ENCODE measurements at regions not wholly inside any gene's neighbourhood (a gene's known extent, or its start where the extent isn't known, plus 50 kb on each side); places are given as distances from the start of the nearest gene placed in this dataset.

DNA sequence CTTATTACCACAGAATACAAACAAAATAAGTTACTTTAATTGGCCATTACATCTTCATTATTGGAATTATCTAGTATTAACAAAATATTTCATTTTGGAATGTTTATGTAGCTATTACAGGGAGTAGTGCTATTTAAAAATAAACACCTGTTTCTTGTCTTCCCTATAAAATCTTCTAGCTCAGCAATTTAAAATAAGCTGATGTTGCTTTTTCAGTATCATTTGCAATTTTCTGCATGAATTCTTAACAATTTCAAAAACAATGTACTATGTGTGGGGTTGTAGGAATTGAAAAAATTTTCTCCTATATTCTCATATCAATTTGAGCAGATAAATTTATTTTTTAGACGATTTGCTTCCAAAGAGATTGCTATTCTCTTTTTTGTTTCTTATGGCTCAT is 1251.3 kb upstream of the CRIM1 start:
- no peak for DNase-seq

DNA sequence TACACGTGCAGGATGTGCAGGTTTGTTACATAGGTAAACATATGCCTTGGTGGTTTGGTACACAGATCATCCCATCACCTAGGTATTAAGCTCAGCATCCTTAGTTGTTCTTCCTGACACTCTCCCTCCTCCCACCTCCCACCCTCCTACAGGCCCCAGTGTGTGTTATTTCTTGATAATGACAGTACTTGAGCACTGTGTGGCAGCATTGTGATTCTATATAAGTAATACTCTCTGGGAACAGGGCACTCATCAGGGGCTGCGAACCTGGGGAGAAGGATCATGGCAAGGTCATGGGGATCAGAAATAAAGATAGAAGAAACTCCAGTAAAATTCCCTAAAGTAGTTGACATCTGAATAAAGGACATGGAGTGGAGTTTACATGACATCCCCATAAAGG is 1256.2 kb upstream of the CRIM1 start:
- DNase-seq, result no peak

DNA sequence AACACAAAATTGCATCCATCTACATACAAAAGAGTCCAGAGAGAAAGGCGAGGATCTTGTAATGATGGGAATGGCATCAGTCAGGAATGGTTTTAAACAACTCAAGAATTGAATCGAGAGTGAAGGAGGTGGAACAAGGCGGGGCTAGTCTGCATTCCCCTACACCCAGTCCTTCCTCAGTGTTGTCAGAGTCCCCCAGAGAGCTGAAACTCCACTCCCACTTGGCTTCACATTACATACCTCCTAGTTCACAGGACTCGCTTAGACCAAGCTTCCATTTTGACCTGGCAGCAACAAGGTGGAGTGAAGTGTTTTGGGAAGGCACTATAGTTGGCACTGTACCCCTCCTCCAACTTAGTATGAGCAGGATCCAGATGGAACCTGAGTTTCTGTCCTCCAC is 1273.5 kb upstream of the CRIM1 start:
- DNase-seq, result no peak

DNA sequence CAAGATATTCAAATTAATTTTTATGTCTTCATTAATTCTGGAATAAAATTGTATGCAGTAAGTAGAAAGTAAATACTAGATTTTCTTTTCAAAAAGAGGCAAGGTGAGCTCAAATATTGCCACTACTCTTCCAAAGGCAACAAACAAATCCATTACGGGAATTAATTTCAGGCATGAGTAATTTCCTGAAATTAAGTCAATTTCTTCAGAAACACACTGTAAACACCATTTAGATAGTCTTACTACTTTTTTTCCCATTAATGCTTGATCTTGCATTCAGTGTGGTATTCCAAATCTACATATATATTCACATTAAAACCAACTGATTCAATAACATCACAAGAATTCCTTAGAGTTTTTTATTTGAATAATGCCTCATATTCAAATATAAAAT is 1274.0 kb upstream of the CRIM1 start:
- DNase-seq, result no peak

DNA sequence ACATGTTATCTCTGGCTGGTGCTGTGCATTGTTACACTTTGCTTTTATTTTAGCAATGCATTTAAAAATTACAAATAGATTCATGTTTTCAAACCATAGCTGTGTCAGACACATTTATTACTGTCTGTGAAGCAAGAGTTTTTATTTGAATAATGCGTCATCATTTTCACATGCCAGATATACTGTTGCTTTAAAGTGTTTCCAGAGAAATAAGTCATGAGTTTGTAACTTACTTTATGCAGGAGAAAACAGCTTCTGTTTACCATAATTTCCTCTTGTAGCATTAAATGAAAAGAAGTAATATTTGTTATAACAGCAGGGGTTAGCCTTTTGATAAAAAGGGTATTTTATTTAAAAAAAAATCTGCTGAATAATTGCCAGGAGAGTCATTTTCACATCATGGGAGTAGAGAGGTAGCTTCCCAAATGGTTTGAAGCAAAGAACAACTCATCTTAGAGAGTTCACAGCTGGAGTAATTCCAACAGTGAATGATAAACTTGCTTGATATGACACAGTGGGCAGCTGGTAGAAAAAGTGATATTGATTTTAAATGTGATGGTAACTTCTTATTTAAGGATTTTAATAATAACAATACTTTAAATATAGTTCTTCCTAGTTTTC is 1274.5 kb upstream of the CRIM1 start:
- no peak for DNase-seq

DNA sequence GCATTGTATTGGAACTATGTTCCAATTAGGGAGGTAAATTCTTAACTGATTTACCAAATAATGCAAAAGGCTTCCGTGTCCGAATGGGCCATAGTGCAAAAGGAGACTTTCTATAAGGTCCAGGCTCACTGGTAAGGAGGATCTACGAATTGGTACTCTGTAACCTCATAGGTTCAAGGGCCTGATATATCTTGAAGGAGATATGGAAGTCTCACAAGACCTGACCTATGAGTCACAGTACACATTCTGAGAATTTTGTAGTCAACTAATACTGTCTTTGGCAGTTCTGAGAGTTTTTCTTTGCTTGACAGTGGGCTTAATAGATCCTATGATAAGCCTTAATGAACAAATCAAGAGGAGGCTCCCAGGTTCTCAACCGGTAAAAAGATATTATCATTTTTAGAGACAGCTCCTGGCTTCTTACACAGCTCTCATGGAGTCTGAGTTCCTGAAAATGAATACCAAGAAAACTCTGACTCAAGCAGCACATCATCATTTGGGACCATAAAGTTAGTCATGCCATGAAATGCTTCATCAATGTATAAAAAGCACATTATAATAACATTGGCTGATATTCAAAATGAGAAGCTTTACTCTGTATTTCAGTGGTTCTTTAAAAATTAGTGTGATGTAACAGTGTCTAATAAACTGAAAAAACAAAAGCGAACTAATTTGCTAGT is 1275.2 kb upstream of the CRIM1 start:
- DNase-seq, result no peak

DNA sequence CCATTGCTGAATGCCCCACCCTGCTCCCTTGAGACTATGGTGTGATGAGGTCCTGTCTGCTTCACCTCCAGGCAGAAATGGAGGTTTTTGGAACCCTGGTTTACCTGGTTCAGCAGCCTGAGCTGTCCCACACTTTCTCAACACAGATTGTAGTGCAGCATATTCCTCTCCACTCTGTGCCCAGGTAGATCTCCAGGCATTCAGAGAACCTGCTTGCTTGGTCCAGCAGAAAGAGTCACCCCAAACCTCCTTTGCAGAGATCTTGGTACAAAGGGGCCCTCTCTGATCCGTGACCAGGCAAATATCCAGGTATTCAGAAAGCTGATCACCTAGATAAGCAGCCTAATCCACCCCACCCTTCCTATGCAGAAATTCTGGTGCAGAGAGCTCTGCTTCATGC is 1288.2 kb upstream of the CRIM1 start:
- DNase-seq, result no peak

DNA sequence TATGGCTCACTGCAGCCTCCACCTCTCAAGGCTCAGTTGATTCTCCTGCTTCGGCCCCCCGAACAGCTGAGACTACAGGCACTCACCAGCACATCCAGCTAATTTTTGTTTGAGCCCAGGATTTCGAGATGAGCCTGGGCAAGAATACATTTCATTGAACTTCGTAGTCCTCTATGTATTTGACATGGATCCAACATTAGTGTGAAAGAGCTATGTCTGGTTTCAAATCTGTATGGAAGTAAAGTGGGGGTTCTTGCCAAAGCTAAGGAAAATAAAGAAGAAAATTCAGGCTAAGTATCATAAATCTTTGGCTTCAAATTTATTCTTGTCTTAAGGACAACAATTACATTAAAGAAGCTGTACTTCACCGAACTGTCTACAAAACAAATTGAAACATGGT is 1291.7 kb upstream of the CRIM1 start:
- DNase-seq, result no peak

- DNase-seq, result no peak
These were observed 1319.7 kb upstream of the CRIM1 start for GRCh38 chr2:35035883-35036282.

GRCh38 chr2:35033748-35034147 is 1321.8 kb upstream of the CRIM1 start:
- no peak for DNase-seq

DNA sequence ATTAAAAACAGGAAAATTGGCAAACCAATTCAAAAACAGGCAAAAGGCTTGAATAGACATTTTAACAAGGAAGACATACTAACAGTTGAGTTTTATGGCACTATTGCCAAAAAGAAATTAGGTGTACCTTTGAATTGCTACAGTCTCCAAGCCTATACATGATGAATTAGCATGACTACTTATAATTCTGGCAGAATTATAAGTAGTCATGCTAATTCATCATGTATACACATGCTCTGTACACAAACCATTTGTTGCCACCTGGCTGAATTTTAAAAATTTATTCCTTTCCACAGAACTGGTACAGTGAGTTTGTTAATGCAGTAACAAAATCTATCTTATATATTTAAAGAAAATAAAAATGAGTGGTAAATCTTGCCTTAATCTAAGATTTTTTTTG is 1332.0 kb upstream of the CRIM1 start:
- DNase-seq, result no peak

DNA sequence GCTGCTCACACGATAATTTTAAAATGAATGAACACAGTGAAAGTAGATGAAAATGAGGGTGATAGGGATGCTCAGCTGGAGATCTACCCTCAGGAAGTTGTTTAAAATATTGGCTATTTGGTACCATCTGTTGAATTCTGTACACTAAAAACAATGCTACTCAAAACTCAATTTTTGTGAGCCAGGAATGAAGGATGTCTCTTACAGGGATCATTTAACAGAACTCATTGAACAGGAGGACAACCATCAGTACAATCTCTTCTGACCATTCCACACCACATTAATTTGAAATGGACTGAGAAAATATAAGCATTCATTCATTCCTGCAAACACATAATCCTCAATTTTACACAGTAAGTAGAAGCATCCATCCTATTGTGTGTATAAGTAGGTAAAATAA is 1355.1 kb upstream of the CRIM1 start:
- DNase-seq, result no peak

DNA sequence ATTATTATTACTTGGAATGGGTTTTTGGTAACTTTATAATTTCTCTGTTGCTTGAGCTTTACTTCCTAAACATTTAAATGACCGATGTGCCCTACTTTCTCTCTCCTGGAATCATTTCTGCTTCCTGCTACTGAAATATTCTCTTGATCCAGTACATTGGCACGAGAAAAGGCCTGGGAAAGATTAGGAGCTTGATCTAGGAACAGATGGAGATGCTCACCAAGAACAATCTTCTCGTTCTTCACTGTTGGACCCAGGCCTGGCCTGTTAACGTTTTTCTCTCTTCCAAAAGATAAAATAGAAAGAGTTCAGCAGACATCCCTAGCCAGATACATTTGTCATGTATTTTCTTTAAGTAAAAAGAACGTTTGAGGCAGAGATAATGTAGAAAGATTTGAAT is 1356.8 kb upstream of the CRIM1 start:
- no peak for DNase-seq

DNA sequence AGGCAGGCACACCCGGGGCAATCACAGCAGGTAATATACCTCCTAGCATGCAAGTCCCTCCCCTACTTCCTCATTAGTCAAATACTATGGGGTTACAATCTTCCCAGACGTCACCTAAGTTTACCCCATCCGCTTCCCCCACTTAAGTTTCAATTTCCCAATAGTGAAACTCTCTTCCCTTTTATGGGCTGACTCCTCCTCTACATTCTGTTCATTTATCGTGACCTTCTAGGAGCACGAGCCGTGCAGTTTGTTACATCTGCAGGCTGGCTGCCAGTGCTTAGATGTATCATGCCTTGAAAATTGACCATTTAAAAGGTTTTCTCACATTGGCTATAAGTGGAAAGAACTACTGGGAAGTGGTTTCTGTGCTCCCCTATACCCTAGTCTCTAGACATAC is 1357.8 kb upstream of the CRIM1 start:
- no peak for DNase-seq

DNA sequence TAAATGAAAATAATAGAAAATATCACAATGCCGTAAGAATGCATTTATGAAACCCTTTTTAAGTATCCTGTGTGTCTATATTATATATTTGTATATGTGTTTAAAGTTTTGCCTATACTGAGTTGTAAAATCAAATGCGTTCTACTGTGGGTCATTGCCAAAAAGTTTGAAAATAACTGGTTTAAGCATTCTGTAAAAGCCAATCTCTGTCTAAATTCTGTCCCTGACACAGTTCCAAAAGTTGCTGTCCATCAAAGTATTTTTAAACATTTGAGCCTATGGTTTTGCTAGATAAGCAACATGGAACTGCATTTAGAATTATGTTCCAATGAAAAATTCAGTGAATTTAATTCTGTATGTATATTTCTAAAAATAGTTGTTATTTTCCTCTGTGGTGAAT is 1360.4 kb upstream of the CRIM1 start:
- no peak for DNase-seq

GRCh38 chr2:34991508-34992274 is 1363.9 kb upstream of the CRIM1 start:
- DNase-seq, result no peak

DNA sequence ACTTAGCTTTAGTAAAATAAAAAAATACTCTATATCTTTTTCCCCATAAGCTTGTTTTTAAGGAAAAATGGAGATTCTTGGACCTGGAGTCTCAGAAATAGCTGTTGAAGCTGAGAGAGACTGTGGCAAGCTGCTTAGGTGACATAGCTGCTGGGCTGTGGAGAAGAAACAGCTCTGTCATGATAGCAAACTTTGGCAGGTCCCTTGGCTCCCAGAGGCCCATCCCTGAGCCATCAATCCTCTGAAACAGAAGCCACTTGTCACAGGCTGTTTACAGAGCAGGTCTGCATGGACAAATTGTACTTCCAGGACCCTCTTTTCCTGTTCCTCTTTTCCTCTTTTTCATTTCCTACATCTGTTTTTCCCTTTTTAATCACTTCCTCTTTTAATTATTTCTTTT is 1370.1 kb upstream of the CRIM1 start:
- DNase-seq, result no peak

DNA sequence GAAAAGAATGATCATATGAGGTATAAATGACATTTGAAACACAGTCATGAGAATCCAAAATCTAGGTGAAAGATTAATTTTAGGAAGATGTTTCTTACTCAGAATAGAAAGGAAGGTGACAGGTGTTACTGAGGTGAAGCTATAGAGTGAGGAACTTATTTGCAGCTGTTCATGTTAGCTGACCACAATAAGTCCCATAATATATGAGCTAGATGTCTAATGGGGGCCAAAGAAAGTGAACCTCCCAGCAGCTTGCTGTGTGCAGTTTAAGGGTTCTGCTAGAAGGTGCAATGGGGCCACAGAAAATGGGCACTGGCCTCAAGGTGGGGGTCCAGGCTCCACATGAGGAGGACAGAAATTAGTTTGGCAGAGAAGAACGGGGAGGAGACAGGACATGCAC is 1374.9 kb upstream of the CRIM1 start:
- no peak for DNase-seq

GRCh38 chr2:34979148-34979547 is 1376.4 kb upstream of the CRIM1 start:
- no peak for DNase-seq

DNA sequence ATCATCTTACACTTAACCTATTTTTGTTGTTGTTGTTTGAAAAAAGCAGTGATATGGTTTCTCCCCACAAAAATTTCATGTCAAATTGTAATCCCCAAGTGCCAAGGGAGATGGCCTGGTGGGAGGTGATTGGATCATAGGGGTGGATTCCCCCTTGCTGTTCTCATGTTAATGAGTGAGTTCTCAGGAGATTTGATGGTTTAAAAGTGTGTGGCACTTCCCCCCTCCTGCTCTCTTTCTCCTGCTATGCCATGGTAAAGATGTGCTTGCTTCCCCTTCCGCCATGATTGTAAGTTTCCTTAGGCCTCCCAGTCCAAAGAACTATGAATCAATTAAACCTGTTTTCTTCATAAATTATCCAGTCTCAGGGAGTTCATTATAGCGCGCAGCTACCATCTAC is 1362.7 kb upstream of the FAM98A start:
- no peak for DNase-seq

- no peak for DNase-seq
These were observed 1355.7 kb upstream of the FAM98A start for GRCh38 chr2:34954758-34955157.

GRCh38 chr2:34950797-34951196 is 1351.7 kb upstream of the FAM98A start:
- DNase-seq, result no peak

GRCh38 chr2:34949316-34949715 is 1350.2 kb upstream of the FAM98A start:
- no peak for DNase-seq

DNA sequence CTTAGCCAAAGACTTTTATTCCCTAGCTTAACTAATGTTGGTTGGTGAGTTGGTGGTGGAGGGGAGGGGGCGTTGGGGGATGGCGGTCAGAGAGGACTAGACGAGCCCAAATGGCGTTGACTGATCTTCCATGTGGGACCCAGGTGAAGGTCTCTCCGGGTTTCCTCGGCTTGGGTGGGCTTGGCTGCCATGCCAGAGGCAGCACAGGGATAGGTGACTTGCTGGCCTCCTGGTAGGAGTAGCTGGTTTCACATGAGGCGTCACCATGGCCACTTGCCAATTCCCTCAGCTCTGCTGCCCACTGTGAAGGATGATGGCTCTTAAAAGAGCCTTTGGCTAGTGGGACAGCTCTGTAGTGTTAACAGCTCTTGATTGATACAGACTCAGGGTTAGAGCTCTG is 1337.0 kb upstream of the FAM98A start:
- DNase-seq, result no peak

DNA sequence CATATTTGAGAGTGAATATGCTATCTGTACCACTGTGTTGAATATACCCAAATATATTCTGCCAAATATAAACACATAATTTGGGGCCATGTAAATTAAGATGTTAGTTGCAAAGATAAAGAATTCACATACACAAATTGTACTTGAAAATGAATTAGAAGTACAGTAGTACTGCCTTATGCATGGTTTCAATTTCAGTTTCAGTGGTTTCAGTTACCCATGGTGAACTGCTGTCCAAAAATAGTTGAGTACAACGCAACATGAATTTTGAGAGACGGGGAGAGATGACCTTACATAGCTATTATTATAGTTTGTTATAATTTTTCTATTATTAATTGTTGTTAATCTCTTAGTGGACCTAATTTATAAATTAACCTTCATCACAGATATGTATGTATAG is 1313.0 kb upstream of the FAM98A start:
- no peak for DNase-seq

Measured in NCI-H226 (cell line).